Uterus (tissue), 2 donors: ENCODE measurements at regions not wholly inside any gene's neighbourhood (a gene's known extent, or its start where the extent isn't known, plus 50 kb on each side); places are given as distances from the start of the nearest gene placed in this dataset.

Experiments used
- CTCF ChIP-seq, 4 experiments: fragments of 200-600 bp in 2 of 4; fragments of 450-650 bp in 2 of 4; sonication (generic) in 2 of 4; IDR thresholded peaks; one replicate each; pipeline ENCODE4 v1.5.1; 2016 to 2019; ENCODE audit warnings: antibody characterized with exemption in 4 of 4, mild to moderate bottlenecking in 2 of 4, moderate library complexity in 1 of 4
- POLR2A ChIP-seq, 2 donors: fragments of 450-650 bp; IDR thresholded peaks; one replicate each; pipeline ENCODE4 v1.6.1; 2016; ENCODE audit warnings: antibody characterized with exemption in 2 of 2, mild to moderate bottlenecking in 1 of 2, moderate library complexity in 1 of 2

DNA sequence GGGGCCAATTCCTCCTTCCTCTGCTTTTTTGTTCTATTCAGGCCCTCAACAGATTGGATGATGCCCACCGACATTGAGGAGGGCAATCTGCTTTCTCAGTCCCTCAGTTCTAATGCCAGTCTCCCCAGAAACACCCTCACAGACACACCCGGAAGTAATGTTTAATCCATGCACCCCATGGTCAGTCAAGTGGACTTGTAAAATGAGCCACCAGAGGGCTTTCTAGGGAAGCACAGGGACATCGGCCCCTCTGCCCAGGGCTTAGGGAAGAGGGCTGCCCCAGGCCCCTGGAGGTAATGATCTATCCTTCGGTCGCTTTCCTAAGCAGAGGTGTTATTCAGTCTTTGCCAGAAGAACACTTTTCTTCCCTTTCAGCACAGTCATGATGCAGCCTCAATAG, 107.4 kb downstream of the PDCL3 start:
- TF ChIP-seq POLR2A (IDR thresholded peaks at IDR 0.05), result no peak
- TF ChIP-seq CTCF (IDR thresholded peaks at IDR 0.05), result no peak
